K562 (cell line): ENCODE measurements at regions not wholly inside any gene's neighbourhood (a gene's known extent, or its start where the extent isn't known, plus 50 kb on each side); places are given as distances from the start of the nearest gene placed in this dataset.

Experiments used
- ATAC-seq: fragments of 200-7000 bp; cut with Tn5 transposase; 3 replicates; pipeline ENCODE4 v1.9.1; 2020; ENCODE audit warnings: moderate library complexity
- BruUV-seq: library from RNA; stranded (reverse); fragments of 400-500 nt; replicated peaks from 2 replicates; lab custom pipeline; 2021; lab: Mats Ljungman, UMichigan
- CTCF ChIA-PET: fragments of 300-600 bp; formaldehyde crosslinking; extraction: SDS; loops from one replicate; lab custom pipeline; 2021; ENCODE audit warnings: low intra/inter-chr PET ratio; lab: Yijun Ruan, JAX
- POLR2A ChIA-PET: fragments of 300-600, 350-650 bp; sonication (Branson Sonifier 250); formaldehyde crosslinking; extraction: SDS; loops from one replicate; lab custom pipeline; 2021; ENCODE audit warnings: antibody characterized with exemption, inconsistent platforms; lab: Yijun Ruan, JAX
- DNase-seq, 4 experiments: peaks; one replicate each; pipeline versions ENCODE4 v3.0.0 to v3.0.0-alpha.2; 2011 to 2018; ENCODE audit warnings: low spot score in 3 of 4, mixed read lengths in 3 of 4; ENCODE audit errors: extremely low read depth in 1 of 4
- FAIRE-seq: peaks from 2 replicates; lab custom pipeline; 2011; peaks lifted over from hg19 to GRCh38; lab: Jason Lieb, UNC
- H2AFZ ChIP-seq: 2 replicates; pipeline ENCODE4 v1.6.0; 2011; ENCODE audit warnings: low read depth, low read length, control low read depth, inconsistent platforms
- H3K27ac ChIP-seq: fragments of 200-600 bp; 3 replicates; pipeline ENCODE4 v1.8.0; 2011; ENCODE audit warnings: low read depth, mild to moderate bottlenecking, control low read depth, inconsistent platforms, low read length, moderate library complexity, mixed read lengths; ENCODE audit errors: extremely low read depth
- H3K27me3 ChIP-seq, 2 experiments: fragments of 300-600 bp in 1 of 2; 2 replicates in 1 of 2; 3 replicates in 1 of 2; pipeline versions ENCODE4 v1.6.0 to v1.8.0; 2011; ENCODE audit warnings: inconsistent platforms in 2 of 2, low read length in 2 of 2, mild to moderate bottlenecking in 1 of 2, mixed read lengths in 1 of 2, moderate library complexity in 1 of 2; ENCODE audit not compliant: control insufficient read depth in 2 of 2, insufficient read depth in 2 of 2
- H3K36me3 ChIP-seq: fragments of 300-600 bp; 3 replicates; pipeline ENCODE4 v1.8.0; 2011; ENCODE audit warnings: mild to moderate bottlenecking, low read length, inconsistent platforms; ENCODE audit not compliant: control insufficient read depth, insufficient read depth
- H3K4me1 ChIP-seq, 2 experiments: fragments of 200-600 bp in 1 of 2; replicated peaks in 1 of 2; 2 replicates in 1 of 2; 3 replicates in 1 of 2; pipeline versions ENCODE4 v1.5.1 to v1.8.0; 2011; ENCODE audit warnings: inconsistent platforms in 2 of 2, low read length in 2 of 2, mild to moderate bottlenecking in 1 of 2, mixed read lengths in 1 of 2, moderate library complexity in 1 of 2; ENCODE audit not compliant: control insufficient read depth in 2 of 2, insufficient read depth in 2 of 2
- H3K4me2 ChIP-seq: 2 replicates; pipeline ENCODE4 v1.6.1; 2011; ENCODE audit warnings: low read length, control low read depth, inconsistent platforms, mixed read lengths; ENCODE audit not compliant: insufficient read depth
- H3K4me3 ChIP-seq: fragments of 200-600 bp; sonication (generic), shearing (Covaris generic); 2 replicates; pipeline ENCODE4 v1.5.1; 2016; ENCODE audit warnings: control low read depth, inconsistent platforms
- H3K79me2 ChIP-seq: fragments of 200-600 bp; 3 replicates; pipeline ENCODE4 v1.8.0; 2011; ENCODE audit warnings: low read length, inconsistent platforms; ENCODE audit not compliant: control insufficient read depth, insufficient read depth
- H3K9ac ChIP-seq, 2 experiments: 2 replicates each; pipeline versions ENCODE4 v1.6.0 to v1.6.1; 2011; ENCODE audit warnings: low read depth in 2 of 2, low read length in 2 of 2, control low read depth in 1 of 2, inconsistent platforms in 1 of 2, mild to moderate bottlenecking in 1 of 2, mixed read lengths in 1 of 2; ENCODE audit not compliant: insufficient read depth in 1 of 2
- H3K9me1 ChIP-seq: one replicate; pipeline ENCODE4 v1.6.0; 2011; ENCODE audit warnings: inconsistent platforms, mild to moderate bottlenecking, low read length, moderate library complexity; ENCODE audit not compliant: control insufficient read depth, insufficient read depth
- H3K9me3 ChIP-seq: replicated peaks from 2 replicates; pipeline ENCODE4 v1.5.1; 2011; ENCODE audit warnings: low read depth, low read length, inconsistent platforms; ENCODE audit not compliant: control insufficient read depth, insufficient read depth
- H4K20me1 ChIP-seq: replicated peaks from 2 replicates; pipeline ENCODE4 v1.6.1; 2011; ENCODE audit warnings: low read length, inconsistent platforms, mixed read lengths; ENCODE audit not compliant: control insufficient read depth, insufficient read depth
- CAMTA2 ChIP-seq: fragments of 250-450 bp; sonication (Bioruptor Pico); conservative IDR thresholded peaks from 2 replicates; pipeline ENCODE4 v1.5.1; 2022
- RERE ChIP-seq: sonication (generic); formaldehyde crosslinking; IDR thresholded peaks from 2 replicates; pipeline ENCODE4 v1.8.0; 2023; ENCODE audit warnings: missing genetic modification reagents, mild to moderate bottlenecking, borderline replicate concordance
- THRA ChIP-seq: fragments of 450-650 bp; IDR thresholded peaks from 2 replicates; pipeline ENCODE4 v1.6.1; 2017; ENCODE audit warnings: mild to moderate bottlenecking, moderate library complexity
- WGBS: fragments of 100-300 bp; shearing (Covaris generic); methylation state at CpG from one replicate; pipeline ENCODE4 v1.1.6; 2016; ENCODE audit warnings: low coverage, mixed read lengths; ENCODE audit not compliant: insufficient coverage; ENCODE audit errors: missing lambda C conversion rate; 5-methylcytosine and 5-hydroxymethylcytosine counted together
- in situ Hi-C: fragments of 300-500 bp; cut with MboI; formaldehyde crosslinking; loops from 4 replicates; pipeline ENCODE4 v1.15.0; 2018; ENCODE audit warnings: inconsistent platforms, mixed read lengths
- intact Hi-C: fragments of 100-400 bp; cut with micrococcal nuclease; formaldehyde crosslinking; loops from 2 replicates; pipeline ENCODE4 v1.14.2; 2022

DNA sequence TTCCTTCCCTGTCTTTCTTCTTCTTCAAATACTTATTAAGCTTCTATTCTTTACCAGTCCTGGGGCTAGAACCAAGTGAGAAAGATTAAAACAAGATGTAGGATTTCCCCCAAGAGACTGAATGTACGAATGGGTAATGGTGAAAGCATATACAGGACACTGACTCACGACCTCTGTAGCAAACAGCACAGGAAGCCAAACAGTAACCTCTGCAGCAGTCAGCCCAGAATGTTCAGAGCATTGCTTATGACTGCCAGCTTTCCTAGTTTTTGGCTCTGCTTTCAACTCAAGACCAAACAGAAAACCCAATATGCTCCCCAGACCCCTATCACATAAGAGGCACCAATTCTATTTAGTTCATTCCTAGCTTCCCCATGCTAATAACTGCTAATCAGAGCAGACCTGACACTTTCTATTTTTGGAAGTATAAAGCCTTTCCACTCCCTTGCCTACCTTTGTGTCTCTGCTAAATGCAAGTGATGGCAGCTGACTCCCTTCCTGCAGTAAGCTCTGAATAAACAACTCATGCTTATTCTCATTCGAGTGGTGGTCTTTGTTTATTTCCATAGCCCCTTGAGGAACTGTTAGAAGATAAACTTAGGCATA, 690.6 kb downstream of the EPM2A start:
- no peak for ATAC-seq
- ChIA-PET POLR2A (no interaction called here), CTCF (interaction anchor here (0.7 kb wide), 1 partner anchor 112 kb away, joined by 3 read pairs; no protein-coding TSS in a partner anchor)
- H4K20me1 ChIP-seq, result no peaks in the 10 kb centered on the region
- WGBS, result 0% methylated on average over 3 of the region's 3 CpGs
- H3K27me3 ChIP-seq, result no peaks in the 10 kb centered on the region
- H3K36me3 ChIP-seq, result no peaks in the 10 kb centered on the region
- intact Hi-C loops (no loop called here), in situ Hi-C loops (no loop called here)
- BruUV-seq, result no TSS peak
- H3K9me1 ChIP-seq, result no peaks in the 10 kb centered on the region
- TF ChIP-seq RERE (CRISPR knock-in tag), result no peak
- no peak for TF ChIP-seq CAMTA2 (CRISPR knock-in tag)
- no peak for TF ChIP-seq THRA
- H3K9ac ChIP-seq, result no peak overlapping the region
- H3K4me3 ChIP-seq, result no peak overlapping the region
- H3K27ac ChIP-seq, result no peak overlapping the region
- H3K79me2 ChIP-seq, result no peaks in the 10 kb centered on the region
- H3K9me3 ChIP-seq, result no peaks in the 10 kb centered on the region; the same call in 1 of the 2 replicates
- H2AFZ ChIP-seq, result no peak overlapping the region
- no peaks in the 10 kb centered on the region for H3K4me1 ChIP-seq
- no peak overlapping the region for H3K4me2 ChIP-seq
- FAIRE-seq, result no peak
- no peak for DNase-seq
